Omental fat pad (tissue), 3 donors: ENCODE measurements at regions not wholly inside any gene's neighbourhood (a gene's known extent, or its start where the extent isn't known, plus 50 kb on each side); places are given as distances from the start of the nearest gene placed in this dataset.

Source experiments
- ATAC-seq: fragments of 150-250 bp; one replicate; pipeline ENCODE4 v1.9.1; 2016; ENCODE audit warnings: mild to moderate bottlenecking, moderate library complexity; ENCODE audit not compliant: low FRiP score
- DNase-seq: peaks from one replicate; pipeline ENCODE4 v3.0.0-alpha.2; 2019; ENCODE audit warnings: low spot score
- CTCF ChIP-seq, 3 donors: fragments of 450-650 bp; IDR thresholded peaks; one replicate each; pipeline ENCODE4 v1.5.1; 2016 to 2017; ENCODE audit warnings: antibody characterized with exemption in 3 of 3, mild to moderate bottlenecking in 3 of 3, moderate library complexity in 2 of 3

- no peak for TF ChIP-seq CTCF (IDR thresholded peaks at IDR 0.05)
- no peak for DNase-seq
Observed at GRCh38 chr12:126232711-126233110, 1167.5 kb downstream of the AACS start.

GRCh38 chr12:126233625-126234024, 1168.4 kb downstream of the AACS start:
- ATAC-seq (no peak), DNase-seq (no peak)
- no peak for TF ChIP-seq CTCF (IDR thresholded peaks at IDR 0.05)

More at GRCh38 chr12:126232711-126233110, 1167.5 kb downstream of the AACS start:
- no peak for ATAC-seq

GRCh38 chr12:126243814-126244440, 1178.7 kb downstream of the AACS start:
- ATAC-seq = no peak
- no peak for TF ChIP-seq CTCF (IDR thresholded peaks at IDR 0.05)
- DNase-seq = no peak

GRCh38 chr12:126247936-126248335, 1182.7 kb downstream of the AACS start:
- TF ChIP-seq CTCF (IDR thresholded peaks at IDR 0.05) = no peak
- DNase-seq (no peak), ATAC-seq (no peak)

GRCh38 chr12:126248871-126249403, 1183.7 kb downstream of the AACS start:
- no peak for TF ChIP-seq CTCF (IDR thresholded peaks at IDR 0.05)
- DNase-seq (no peak), ATAC-seq (no peak)

GRCh38 chr12:126258190-126258589, 1193.0 kb downstream of the AACS start:
- ATAC-seq (no peak), DNase-seq (no peak)
- no peak for TF ChIP-seq CTCF (IDR thresholded peaks at IDR 0.05)

- no peak for ATAC-seq
- no peak for TF ChIP-seq CTCF (IDR thresholded peaks at IDR 0.05)
- DNase-seq = no peak
Observed at GRCh38 chr12:126262829-126263228, 1197.6 kb downstream of the AACS start.
